ENCODE measurements at regions not wholly inside any gene's neighbourhood (a gene's known extent, or its start where the extent isn't known, plus 50 kb on each side); places are given as distances from the start of the nearest gene placed in this dataset.

DNA sequence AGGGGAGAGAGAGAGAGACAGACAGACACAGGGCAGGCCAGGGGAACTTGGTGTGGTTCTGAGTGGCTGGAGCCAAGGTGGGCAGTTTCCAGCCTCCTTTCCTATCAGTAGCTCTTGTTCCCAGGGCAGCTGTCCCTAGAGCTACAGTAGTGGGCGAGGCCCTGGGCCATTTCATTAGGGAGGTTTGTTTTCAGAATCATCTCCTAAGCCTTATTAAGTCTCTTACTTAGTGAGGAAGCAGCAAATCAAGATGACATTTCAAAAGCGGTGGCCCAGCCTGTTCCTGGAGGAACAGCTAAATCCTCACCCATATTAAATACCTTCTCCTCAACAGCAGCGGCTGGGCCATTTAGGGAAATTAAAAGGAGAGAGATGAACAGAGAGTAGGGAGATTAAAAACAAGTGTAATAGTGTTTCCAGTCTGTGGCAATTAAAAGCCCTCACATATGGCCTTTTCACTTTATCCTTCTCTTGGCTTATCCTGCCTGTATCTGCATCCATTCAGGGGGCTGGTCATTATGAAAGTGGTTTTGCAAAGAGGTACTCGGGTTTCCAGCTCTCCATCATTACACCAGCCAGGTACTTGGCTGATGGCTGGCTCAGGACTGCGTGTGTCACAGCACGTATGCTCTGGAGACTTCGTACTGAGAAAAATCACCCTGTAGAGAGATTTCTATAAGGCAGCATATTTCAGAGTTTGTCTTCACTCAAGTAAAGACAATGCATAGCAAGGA lies 91.9 kb upstream of the PRR23C start:
- TF ChIP-seq, protein P1, sequence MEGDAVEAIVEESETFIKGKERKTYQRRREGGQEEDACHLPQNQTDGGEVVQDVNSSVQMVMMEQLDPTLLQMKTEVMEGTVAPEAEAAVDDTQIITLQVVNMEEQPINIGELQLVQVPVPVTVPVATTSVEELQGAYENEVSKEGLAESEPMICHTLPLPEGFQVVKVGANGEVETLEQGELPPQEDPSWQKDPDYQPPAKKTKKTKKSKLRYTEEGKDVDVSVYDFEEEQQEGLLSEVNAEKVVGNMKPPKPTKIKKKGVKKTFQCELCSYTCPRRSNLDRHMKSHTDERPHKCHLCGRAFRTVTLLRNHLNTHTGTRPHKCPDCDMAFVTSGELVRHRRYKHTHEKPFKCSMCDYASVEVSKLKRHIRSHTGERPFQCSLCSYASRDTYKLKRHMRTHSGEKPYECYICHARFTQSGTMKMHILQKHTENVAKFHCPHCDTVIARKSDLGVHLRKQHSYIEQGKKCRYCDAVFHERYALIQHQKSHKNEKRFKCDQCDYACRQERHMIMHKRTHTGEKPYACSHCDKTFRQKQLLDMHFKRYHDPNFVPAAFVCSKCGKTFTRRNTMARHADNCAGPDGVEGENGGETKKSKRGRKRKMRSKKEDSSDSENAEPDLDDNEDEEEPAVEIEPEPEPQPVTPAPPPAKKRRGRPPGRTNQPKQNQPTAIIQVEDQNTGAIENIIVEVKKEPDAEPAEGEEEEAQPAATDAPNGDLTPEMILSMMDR (IDR thresholded peaks at IDR 0.05), result no peak
- TF ChIP-seq POLR2A (IDR thresholded peaks at IDR 0.05) (no peak), EP300 (IDR thresholded peaks at IDR 0.05) (no peak)

Measured in sigmoid colon (tissue), 4 donors.